Retinal pigment epithelial cell (primary cell): ENCODE measurements at regions not wholly inside any gene's neighbourhood (a gene's known extent, or its start where the extent isn't known, plus 50 kb on each side); places are given as distances from the start of the nearest gene placed in this dataset.
"Not testable (repeated sequence)": the region's sequence is repeated elsewhere in the genome, so short reads cannot be mapped to it uniquely, and the experiment has no call there.

Experiments used
- DNase-seq: peaks from one replicate; pipeline ENCODE4 v3.0.0-alpha.2; 2010; ENCODE audit warnings: low read depth
- H3K4me3 ChIP-seq: 2 replicates; pipeline ENCODE4 v1.5.1; 2011; ENCODE audit warnings: mild to moderate bottlenecking, low read length, control low read depth, moderate library complexity
- TF ChIP-seq, protein P1 (sequence below): conservative IDR thresholded peaks from 2 replicates; pipeline ENCODE4 v1.5.1; 2011; ENCODE audit warnings: low read depth, low read length, control low read depth, inconsistent platforms

DNA sequence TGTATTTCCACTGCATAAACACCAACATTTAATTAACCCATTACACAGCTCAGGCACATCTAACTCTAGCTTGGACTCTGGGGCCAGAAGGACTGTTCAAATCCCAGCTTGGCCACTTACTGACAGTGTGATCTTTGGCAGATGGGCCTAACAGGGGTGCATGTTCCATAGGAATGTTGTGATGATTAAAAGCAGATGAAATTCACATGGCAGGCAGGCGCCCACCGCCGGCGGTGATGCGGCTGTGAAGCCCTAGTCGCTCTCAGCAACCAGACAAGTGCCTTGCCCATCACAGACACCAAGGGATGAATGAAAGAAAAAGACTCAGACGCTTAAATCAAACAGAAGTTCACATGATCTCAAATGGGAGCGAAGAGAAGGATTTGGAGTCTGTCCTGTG is 84.6 kb upstream of the WSB1 start:
- H3K4me3 ChIP-seq, result no peak overlapping the region
- no peak for DNase-seq
- TF ChIP-seq, protein P1, sequence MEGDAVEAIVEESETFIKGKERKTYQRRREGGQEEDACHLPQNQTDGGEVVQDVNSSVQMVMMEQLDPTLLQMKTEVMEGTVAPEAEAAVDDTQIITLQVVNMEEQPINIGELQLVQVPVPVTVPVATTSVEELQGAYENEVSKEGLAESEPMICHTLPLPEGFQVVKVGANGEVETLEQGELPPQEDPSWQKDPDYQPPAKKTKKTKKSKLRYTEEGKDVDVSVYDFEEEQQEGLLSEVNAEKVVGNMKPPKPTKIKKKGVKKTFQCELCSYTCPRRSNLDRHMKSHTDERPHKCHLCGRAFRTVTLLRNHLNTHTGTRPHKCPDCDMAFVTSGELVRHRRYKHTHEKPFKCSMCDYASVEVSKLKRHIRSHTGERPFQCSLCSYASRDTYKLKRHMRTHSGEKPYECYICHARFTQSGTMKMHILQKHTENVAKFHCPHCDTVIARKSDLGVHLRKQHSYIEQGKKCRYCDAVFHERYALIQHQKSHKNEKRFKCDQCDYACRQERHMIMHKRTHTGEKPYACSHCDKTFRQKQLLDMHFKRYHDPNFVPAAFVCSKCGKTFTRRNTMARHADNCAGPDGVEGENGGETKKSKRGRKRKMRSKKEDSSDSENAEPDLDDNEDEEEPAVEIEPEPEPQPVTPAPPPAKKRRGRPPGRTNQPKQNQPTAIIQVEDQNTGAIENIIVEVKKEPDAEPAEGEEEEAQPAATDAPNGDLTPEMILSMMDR, result no peak

DNA sequence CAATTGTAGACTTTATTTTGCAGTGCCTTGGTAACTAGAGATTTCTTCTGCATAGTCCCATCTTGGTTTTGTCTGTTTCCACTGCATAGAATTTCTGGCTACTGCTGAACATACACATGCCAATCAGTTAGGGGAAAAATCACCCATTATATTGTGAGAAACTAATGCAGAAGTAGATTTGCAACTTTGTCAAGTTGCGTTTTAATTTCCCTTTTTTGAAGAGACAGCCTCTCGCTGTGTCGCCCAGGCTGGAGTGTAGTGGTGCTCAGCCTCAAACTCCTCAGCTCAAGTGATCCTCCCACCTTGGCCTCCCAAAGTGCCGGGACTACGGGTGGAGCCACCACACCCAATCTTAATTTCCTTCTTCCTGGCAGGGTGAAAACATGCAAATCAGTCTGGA is 83.1 kb upstream of the WSB1 start:
- DNase-seq, H3K4me3 ChIP-seq: not testable (repeated sequence)

DNA sequence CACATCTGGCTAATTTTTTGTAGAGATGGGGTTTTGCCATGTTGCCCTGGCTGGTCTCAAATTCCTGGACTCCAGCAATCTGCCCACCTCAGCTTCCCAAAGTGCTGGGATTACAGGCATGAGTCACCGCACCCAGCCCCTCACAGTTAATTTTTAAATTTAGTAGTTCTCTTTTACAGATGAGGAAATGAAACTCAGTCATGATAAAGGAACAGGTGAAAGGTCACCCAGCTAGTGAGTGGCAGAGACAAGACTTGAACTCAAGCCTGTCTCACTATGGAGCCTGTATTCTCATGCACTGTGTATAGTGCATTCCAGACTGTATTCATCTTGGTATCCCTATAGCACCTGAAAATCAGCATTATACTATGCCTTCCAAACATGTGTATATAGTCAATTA is 77.1 kb upstream of the WSB1 start:
- no peak for DNase-seq
- TF ChIP-seq, protein P1, result no peak
- H3K4me3 ChIP-seq, result no peak overlapping the region

DNA sequence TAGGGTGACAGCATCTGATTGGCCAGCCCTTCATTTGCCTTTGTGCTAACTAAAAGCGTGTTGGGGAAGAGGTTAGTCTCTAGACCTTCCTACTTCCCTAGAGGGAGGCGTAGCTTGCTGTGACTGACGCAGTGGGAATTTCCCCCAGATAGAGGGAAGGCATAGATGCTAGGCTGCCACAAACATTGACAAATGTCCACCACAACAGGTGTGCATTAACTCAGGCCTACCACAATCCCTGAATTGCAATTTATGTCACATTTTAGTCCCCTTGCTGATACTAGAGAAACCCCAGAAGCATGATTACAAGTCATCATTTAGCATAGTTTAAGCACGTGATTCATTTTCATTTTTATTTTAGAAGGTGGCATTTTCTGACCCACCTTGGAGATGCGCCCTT is 76.3 kb upstream of the WSB1 start:
- no peak for DNase-seq
- H3K4me3 ChIP-seq, result no peak overlapping the region
- TF ChIP-seq, protein P1, result no peak

DNA sequence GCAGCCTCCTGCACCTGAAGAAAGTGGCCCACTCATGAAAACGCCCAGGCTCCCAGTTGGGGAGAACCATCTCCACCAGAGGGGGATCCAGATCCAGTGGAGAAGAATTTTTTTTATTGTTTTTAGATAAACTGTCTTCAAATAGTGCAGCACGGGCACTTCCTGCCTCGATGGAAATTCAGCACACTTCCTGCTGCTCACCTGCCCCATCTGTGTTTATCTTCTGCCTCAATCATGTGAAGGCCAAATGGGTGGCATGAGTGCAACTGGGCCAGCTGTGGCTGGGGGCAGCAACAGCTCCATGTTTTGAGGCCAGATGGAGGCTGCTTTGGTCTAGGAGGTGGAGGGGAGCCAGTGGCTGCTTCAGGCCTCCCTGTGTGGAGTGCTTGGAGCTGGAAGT is 75.9 kb upstream of the WSB1 start:
- no peak for DNase-seq
- H3K4me3 ChIP-seq, result no peak overlapping the region
- TF ChIP-seq, protein P1, result no peak

DNA sequence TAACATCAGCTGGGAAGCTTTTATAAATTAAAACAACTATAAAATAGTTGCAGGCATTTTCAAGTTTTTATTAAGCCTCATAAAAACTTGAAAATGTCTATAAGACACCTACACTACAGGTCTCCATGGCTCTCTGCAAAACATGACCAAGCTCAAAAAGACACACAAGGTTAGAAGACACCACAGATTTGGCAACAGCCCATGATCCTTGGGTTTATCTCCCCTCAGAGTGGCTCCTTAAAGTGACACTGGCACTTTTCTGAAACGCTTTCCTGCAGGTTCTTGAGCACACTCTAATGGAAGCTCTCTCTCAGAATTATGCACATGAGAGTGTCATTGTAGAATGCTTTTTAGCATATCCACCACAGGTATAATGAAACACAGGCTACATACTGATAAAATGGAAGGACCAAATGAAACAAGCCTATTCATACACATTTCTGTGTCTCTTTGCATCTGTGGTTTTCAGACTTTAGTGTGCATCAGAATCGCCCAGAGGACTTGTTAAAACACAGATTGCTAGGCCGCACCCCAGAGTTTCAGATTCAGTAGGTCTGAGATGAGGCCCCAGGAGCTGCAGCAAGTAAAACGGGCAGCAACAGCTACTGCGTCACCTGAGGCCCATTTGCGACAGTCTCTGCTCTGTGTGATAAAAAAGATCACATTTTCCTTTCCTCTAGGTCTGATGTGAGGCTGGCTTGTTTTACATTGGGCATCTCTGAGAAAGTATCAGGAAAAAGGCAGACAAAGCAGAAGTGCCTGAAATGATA is 75.0 kb upstream of the WSB1 start:
- TF ChIP-seq, protein P1, result no peak
- DNase-seq, result no peak

DNA sequence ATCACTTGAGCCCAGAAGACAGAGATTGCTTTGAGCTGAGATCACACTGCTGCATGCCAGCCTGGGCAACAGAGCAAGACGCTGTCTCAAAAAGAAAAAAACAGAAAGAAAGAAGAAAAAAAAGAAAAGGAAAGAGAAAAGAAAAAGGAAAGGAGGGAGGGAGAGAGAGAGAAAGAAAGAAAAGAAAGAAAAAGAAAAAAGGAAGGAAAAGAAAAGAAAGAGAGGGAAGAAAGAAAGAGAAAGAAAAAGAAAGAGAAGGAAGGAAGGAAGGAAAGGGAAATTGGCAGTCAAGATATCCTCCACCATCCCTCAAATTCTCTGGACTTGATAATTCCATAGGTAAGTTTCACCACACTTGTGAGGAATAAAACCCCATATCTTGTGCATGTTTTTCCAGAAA is 71.4 kb upstream of the WSB1 start:
- no peak for DNase-seq
- no peak overlapping the region for H3K4me3 ChIP-seq
- TF ChIP-seq, protein P1, result no peak

More for the DNA sequence above, 75.0 kb upstream of the WSB1 start:
- H3K4me3 ChIP-seq, result no peak overlapping the region
